ENCODE measurements at regions not wholly inside any gene's neighbourhood (a gene's known extent, or its start where the extent isn't known, plus 50 kb on each side); places are given as distances from the start of the nearest gene placed in this dataset.

- peak; percentile 15 for DNase-seq (ENCODE audit: low read depth)
Observed at GRCh38 chr21:17454315-17455027, 58.4 kb upstream of the CXADR start.

DNA sequence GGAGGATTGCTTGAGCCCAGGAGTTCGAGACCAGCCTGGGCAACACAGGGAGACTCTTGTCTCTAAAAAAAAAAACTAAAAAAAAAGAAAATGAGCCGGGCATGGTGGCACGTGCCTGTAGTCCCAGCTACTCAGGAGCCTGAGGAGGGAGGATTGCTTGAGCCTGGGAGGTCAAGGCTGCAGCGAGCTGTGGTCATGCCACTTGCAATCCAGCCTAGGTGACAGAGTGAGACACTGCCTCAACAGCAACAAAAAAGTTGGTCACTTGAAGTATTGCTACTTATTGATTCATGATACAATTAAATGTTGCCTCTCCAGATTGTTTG, 57.9 kb upstream of the CXADR start:
- DNase-seq (ENCODE audit: low read depth): no peak

GRCh38 chr21:17455451-17455850, 57.4 kb upstream of the CXADR start:
- no peak for DNase-seq (ENCODE audit: low read depth)

- no peak for DNase-seq (ENCODE audit: low read depth)
Observed at GRCh38 chr21:17458279-17458678, 54.6 kb upstream of the CXADR start.

DNA sequence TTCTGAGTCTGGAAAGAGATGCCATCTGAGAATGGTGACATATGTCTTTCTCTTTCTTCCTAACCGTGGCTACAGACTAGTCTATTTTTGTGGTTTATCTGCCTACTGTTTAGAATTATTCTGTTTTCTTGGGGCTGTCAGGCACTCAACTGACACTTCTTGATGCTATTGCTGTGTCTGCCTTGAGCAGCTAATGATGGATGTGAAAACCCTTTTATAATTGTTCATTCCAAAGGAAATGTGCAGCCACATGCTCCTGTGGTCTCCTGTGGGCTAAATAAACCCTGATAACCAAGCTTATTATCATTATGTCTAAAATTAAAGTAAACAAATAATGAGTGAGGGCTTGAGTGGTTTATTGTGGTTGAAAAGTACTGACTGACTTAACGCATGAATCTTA, 52.7 kb upstream of the CXADR start:
- DNase-seq (ENCODE audit: low read depth): no peak

GRCh38 chr21:17461014-17461413, 51.8 kb upstream of the CXADR start:
- DNase-seq (ENCODE audit: low read depth): no peak

DNA sequence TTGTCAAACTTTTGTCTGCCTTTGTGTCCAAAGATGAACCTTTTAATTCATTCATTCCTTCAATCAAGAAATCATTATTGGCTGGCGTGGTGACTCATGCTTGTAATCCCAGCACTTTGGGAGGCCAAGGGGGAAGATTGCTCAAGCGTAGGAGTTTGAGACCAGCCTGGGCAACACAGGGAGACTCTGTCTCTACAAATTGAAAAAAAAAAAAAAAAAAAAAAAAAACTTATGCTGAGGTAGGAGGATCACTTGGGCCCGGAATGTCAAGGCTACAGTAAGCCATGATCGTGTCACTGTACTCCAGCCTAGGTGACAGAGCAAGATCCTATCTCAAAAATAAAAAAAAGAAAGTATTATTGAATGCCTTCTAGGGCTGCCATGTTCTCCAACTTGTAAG, 51.3 kb upstream of the CXADR start:
- no peak for DNase-seq (ENCODE audit: low read depth)

- DNase-seq (ENCODE audit: low read depth): no peak
Observed at GRCh38 chr21:17462276-17462981, 50.4 kb upstream of the CXADR start.
